MM.1S (cell line): ENCODE measurements at regions not wholly inside any gene's neighbourhood (a gene's known extent, or its start where the extent isn't known, plus 50 kb on each side); places are given as distances from the start of the nearest gene placed in this dataset.

Source experiments
- EZH2phosphoT487 ChIP-seq: fragments of 300-600 bp; sonication (generic); IDR thresholded peaks from 2 replicates; pipeline ENCODE4 v1.6.1; 2018; ENCODE audit warnings: antibody characterized with exemption, low read length
- TF ChIP-seq, protein P1 (sequence below): fragments of 300-600 bp; sonication (generic); IDR thresholded peaks from 2 replicates; pipeline ENCODE4 v1.5.1; 2016; ENCODE audit warnings: antibody characterized with exemption, low read length, mixed read lengths

- TF ChIP-seq, protein P1, sequence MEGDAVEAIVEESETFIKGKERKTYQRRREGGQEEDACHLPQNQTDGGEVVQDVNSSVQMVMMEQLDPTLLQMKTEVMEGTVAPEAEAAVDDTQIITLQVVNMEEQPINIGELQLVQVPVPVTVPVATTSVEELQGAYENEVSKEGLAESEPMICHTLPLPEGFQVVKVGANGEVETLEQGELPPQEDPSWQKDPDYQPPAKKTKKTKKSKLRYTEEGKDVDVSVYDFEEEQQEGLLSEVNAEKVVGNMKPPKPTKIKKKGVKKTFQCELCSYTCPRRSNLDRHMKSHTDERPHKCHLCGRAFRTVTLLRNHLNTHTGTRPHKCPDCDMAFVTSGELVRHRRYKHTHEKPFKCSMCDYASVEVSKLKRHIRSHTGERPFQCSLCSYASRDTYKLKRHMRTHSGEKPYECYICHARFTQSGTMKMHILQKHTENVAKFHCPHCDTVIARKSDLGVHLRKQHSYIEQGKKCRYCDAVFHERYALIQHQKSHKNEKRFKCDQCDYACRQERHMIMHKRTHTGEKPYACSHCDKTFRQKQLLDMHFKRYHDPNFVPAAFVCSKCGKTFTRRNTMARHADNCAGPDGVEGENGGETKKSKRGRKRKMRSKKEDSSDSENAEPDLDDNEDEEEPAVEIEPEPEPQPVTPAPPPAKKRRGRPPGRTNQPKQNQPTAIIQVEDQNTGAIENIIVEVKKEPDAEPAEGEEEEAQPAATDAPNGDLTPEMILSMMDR = no peak
- no peak for TF ChIP-seq EZH2phosphoT487
Observed at GRCh38 chr3:30342318-30343060, 263.9 kb upstream of the TGFBR2 start.
